HG03439 (cell line): ENCODE measurements at regions not wholly inside any gene's neighbourhood (a gene's known extent, or its start where the extent isn't known, plus 50 kb on each side); places are given as distances from the start of the nearest gene placed in this dataset.
"Not testable (repeated sequence)": the region's sequence is repeated elsewhere in the genome, so short reads cannot be mapped to it uniquely, and the experiment has no call there.

Experiments
- ATAC-seq: cut with Tn5 transposase; IDR thresholded peaks from one replicate; pipeline ENCODE4 v1.9.1; 2021; ENCODE audit warnings: mild to moderate bottlenecking, moderate library complexity; ENCODE audit not compliant: unreplicated experiment

- no peak for ATAC-seq
Measured at GRCh38 chr1:94362466-94363058, 55.6 kb upstream of the ABCD3 start.

- no peak for ATAC-seq
Measured at GRCh38 chr1:94358630-94359599, 59.3 kb upstream of the ABCD3 start.

- ATAC-seq, result no peak
Measured at GRCh38 chr1:94357661-94358060, 60.5 kb upstream of the ABCD3 start.

GRCh38 chr1:94355485-94355980 lies 62.7 kb upstream of the ABCD3 start:
- no peak for ATAC-seq

- ATAC-seq, result no peak
Measured at GRCh38 chr1:94351481-94351880, 66.7 kb upstream of the ABCD3 start.

GRCh38 chr1:94350350-94350924 lies 67.8 kb upstream of the ABCD3 start:
- ATAC-seq, result no peak

GRCh38 chr1:94349853-94350252 lies 68.3 kb upstream of the ABCD3 start:
- no peak for ATAC-seq

GRCh38 chr1:94348386-94348785 lies 69.8 kb upstream of the ABCD3 start:
- not testable (repeated sequence) for ATAC-seq

GRCh38 chr1:94345148-94345721 lies 73.0 kb upstream of the ABCD3 start:
- ATAC-seq, result no peak

GRCh38 chr1:94342416-94342815 lies 75.8 kb upstream of the ABCD3 start:
- no peak for ATAC-seq

- no peak for ATAC-seq
Measured at GRCh38 chr1:94339206-94339927, 78.8 kb upstream of the ABCD3 start.

- ATAC-seq, result no peak
Measured at GRCh38 chr1:94336991-94337390, 81.2 kb upstream of the ABCD3 start.

GRCh38 chr1:94335950-94336349 lies 82.2 kb upstream of the ABCD3 start:
- peak; percentile 57 for ATAC-seq

- no peak for ATAC-seq
Measured at GRCh38 chr1:94335447-94335846, 82.7 kb upstream of the ABCD3 start.

GRCh38 chr1:94334764-94335163 lies 83.4 kb upstream of the ABCD3 start:
- ATAC-seq, result peak; percentile 49

- ATAC-seq, result no peak
Measured at GRCh38 chr1:94332952-94333351, 85.2 kb upstream of the ABCD3 start.

- no peak for ATAC-seq
Measured at GRCh38 chr1:94332516-94332915, 85.7 kb upstream of the ABCD3 start.

- no peak for ATAC-seq
Measured at GRCh38 chr1:94329986-94330385, 88.2 kb upstream of the ABCD3 start.

GRCh38 chr1:94329276-94329675 lies 88.9 kb upstream of the ABCD3 start:
- no peak for ATAC-seq

- no peak for ATAC-seq
Measured at GRCh38 chr1:94327001-94327690, 89.8 kb upstream of the ARHGAP29 start.
